Neural cell (in vitro differentiated cells): ENCODE measurements at regions not wholly inside any gene's neighbourhood (a gene's known extent, or its start where the extent isn't known, plus 50 kb on each side); places are given as distances from the start of the nearest gene placed in this dataset.

Experiments
- H2AFZ ChIP-seq: fragments of 200-600, 300-800 bp; sonication (generic), shearing (Covaris generic); 2 replicates; pipeline ENCODE4 v1.6.0; 2014; ENCODE audit warnings: low read depth, mild to moderate bottlenecking, antibody characterized with exemption, low read length, moderate library complexity
- H3F3A ChIP-seq: fragments of 200-600 bp; shearing (Covaris generic); 2 replicates; pipeline ENCODE4 v1.6.1; 2016; ENCODE audit warnings: mild to moderate bottlenecking, moderate library complexity, mixed read lengths, antibody characterized with exemption, low read length; ENCODE audit not compliant: insufficient read depth, poor library complexity, severe bottlenecking
- H3K27ac ChIP-seq: fragments of 200-600, 300-800 bp; sonication (generic), shearing (Covaris generic); 2 replicates; pipeline ENCODE4 v1.5.1; 2014; ENCODE audit warnings: mild to moderate bottlenecking, low read length, moderate library complexity
- H3K27me3 ChIP-seq: fragments of 300-800, 200-600 bp; sonication (generic), shearing (Covaris generic); 2 replicates; pipeline ENCODE4 v1.6.0; 2014; ENCODE audit warnings: mild to moderate bottlenecking, low read depth, low read length, moderate library complexity; ENCODE audit not compliant: insufficient read depth
- H3K36me3 ChIP-seq: fragments of 300-800, 200-600 bp; sonication (generic), shearing (Covaris generic); 2 replicates; pipeline ENCODE4 v1.5.1; 2014; ENCODE audit warnings: mild to moderate bottlenecking, antibody characterized with exemption, low read length, moderate library complexity; ENCODE audit not compliant: insufficient read depth
- H3K4me2 ChIP-seq: fragments of 300-800, 200-600 bp; sonication (generic), shearing (Covaris generic); 2 replicates; pipeline ENCODE4 v1.6.0; 2014; ENCODE audit warnings: mild to moderate bottlenecking, low read length
- H3K4me3 ChIP-seq: fragments of 300-800, 200-600 bp; sonication (generic), shearing (Covaris generic); 2 replicates; pipeline ENCODE4 v1.5.1; 2014; ENCODE audit warnings: mild to moderate bottlenecking, low read length, moderate library complexity
- H3K79me2 ChIP-seq: fragments of 200-600 bp; shearing (Covaris generic); replicated peaks from 2 replicates; pipeline ENCODE4 v1.6.0; 2014; ENCODE audit warnings: mild to moderate bottlenecking, low read length, moderate library complexity; ENCODE audit not compliant: insufficient read depth
- H3K9ac ChIP-seq: fragments of 300-800, 200-600 bp; sonication (generic), shearing (Covaris generic); 2 replicates; pipeline ENCODE4 v1.6.1; 2016; ENCODE audit warnings: mild to moderate bottlenecking, low read length, mixed read lengths
- H3K9me2 ChIP-seq: fragments of 200-600 bp; shearing (Covaris generic); 2 replicates; pipeline ENCODE4 v1.6.1; 2016; ENCODE audit warnings: mild to moderate bottlenecking, low read length, mixed read lengths; ENCODE audit not compliant: insufficient read depth
- H3K9me3 ChIP-seq: fragments of 200-600, 300-800 bp; sonication (generic), shearing (Covaris generic); 2 replicates; pipeline ENCODE4 v1.6.1; 2016; ENCODE audit warnings: mild to moderate bottlenecking, mixed run types, low read length, moderate library complexity, mixed read lengths
- H4K20me1 ChIP-seq: fragments of 200-600 bp; shearing (Covaris generic); 2 replicates; pipeline ENCODE4 v1.6.1; 2016; ENCODE audit warnings: mild to moderate bottlenecking, mixed run types; ENCODE audit not compliant: insufficient read depth
- CTCF ChIP-seq: fragments of 450-650 bp; IDR thresholded peaks from 2 replicates; pipeline ENCODE4 v1.5.1; 2014; ENCODE audit warnings: antibody characterized with exemption, mild to moderate bottlenecking, moderate library complexity; ENCODE audit not compliant: poor library complexity, severe bottlenecking
- EP300 ChIP-seq: fragments of 450-650 bp; conservative IDR thresholded peaks from 2 replicates; pipeline ENCODE4 v1.6.1; 2014; ENCODE audit warnings: antibody characterized with exemption, mild to moderate bottlenecking, moderate library complexity; ENCODE audit not compliant: poor library complexity, severe bottlenecking
- EZH2 ChIP-seq: fragments of 200-600, 300-800 bp; shearing (Covaris generic), sonication (generic); IDR thresholded peaks from 2 replicates; pipeline ENCODE4 v1.6.1; 2014; ENCODE audit warnings: antibody characterized with exemption, low read length, borderline replicate concordance, mild to moderate bottlenecking; ENCODE audit not compliant: insufficient read depth, poor library complexity, severe bottlenecking
- MXI1 ChIP-seq: fragments of 450-650 bp; conservative IDR thresholded peaks from 2 replicates; pipeline ENCODE4 v1.6.1; 2014; ENCODE audit warnings: antibody characterized with exemption, mild to moderate bottlenecking; ENCODE audit not compliant: poor library complexity, severe bottlenecking
- POLR2AphosphoS5 ChIP-seq: IDR thresholded peaks from 2 replicates; pipeline ENCODE4 v1.6.1; 2012
- RAD21 ChIP-seq: fragments of 450-650 bp; conservative IDR thresholded peaks from 2 replicates; pipeline ENCODE4 v1.6.1; 2014; ENCODE audit warnings: antibody characterized with exemption, mild to moderate bottlenecking, moderate library complexity
- REST ChIP-seq: IDR thresholded peaks from 2 replicates; pipeline ENCODE4 v1.6.1; 2012; ENCODE audit warnings: borderline replicate concordance
- SMC3 ChIP-seq: fragments of 450-650 bp; conservative IDR thresholded peaks from 2 replicates; pipeline ENCODE4 v1.6.1; 2014; ENCODE audit warnings: antibody characterized with exemption, mild to moderate bottlenecking, moderate library complexity; ENCODE audit not compliant: poor library complexity
- TAF1 ChIP-seq: IDR thresholded peaks from 2 replicates; pipeline ENCODE4 v1.6.1; 2012; ENCODE audit warnings: low read depth

- H3K79me2 ChIP-seq = no peaks in the 10 kb centered on the region
Measured at GRCh38 chr9:26034786-26035185, 356.5 kb upstream of the TUSC1 start.

GRCh38 chr9:26033336-26033735 is 355.1 kb upstream of the TUSC1 start:
- H3F3A ChIP-seq = no peaks in the 10 kb centered on the region
- H3K9ac ChIP-seq = no peak overlapping the region
- no peaks in the 10 kb centered on the region for H4K20me1 ChIP-seq
- H3K27me3 ChIP-seq = no peaks in the 10 kb centered on the region
- no peak overlapping the region for H2AFZ ChIP-seq
- H3K79me2 ChIP-seq = no peaks in the 10 kb centered on the region
- TF ChIP-seq EZH2 (no peak), POLR2AphosphoS5 (no peak), EP300 (no peak), RAD21 (no peak), REST (no peak), MXI1 (no peak)
- no peak overlapping the region for H3K4me3 ChIP-seq
- no peaks in the 10 kb centered on the region for H3K36me3 ChIP-seq
- H3K9me3 ChIP-seq = no peaks in the 10 kb centered on the region
- no peaks in the 10 kb centered on the region for H3K9me2 ChIP-seq
- H3K27ac ChIP-seq = no peak overlapping the region
- H3K4me2 ChIP-seq = no peak overlapping the region

More at GRCh38 chr9:26034786-26035185, 356.5 kb upstream of the TUSC1 start:
- no peaks in the 10 kb centered on the region for H3K9me3 ChIP-seq
- H3K27ac ChIP-seq = no peak overlapping the region
- H3K9me2 ChIP-seq = no peaks in the 10 kb centered on the region
- no peaks in the 10 kb centered on the region for H3F3A ChIP-seq
- no peak for TF ChIP-seq RAD21
- TF ChIP-seq SMC3 = no peak
- TF ChIP-seq TAF1 = no peak
- no peak for TF ChIP-seq REST
- TF ChIP-seq MXI1 = no peak
- no peak for TF ChIP-seq EP300
- TF ChIP-seq POLR2AphosphoS5 = no peak
- no peak for TF ChIP-seq EZH2
- TF ChIP-seq CTCF = no peak
- no peak overlapping the region for H3K4me3 ChIP-seq
- H3K9ac ChIP-seq = no peak overlapping the region
- no peaks in the 10 kb centered on the region for H3K36me3 ChIP-seq
- H3K27me3 ChIP-seq = no peaks in the 10 kb centered on the region
- H4K20me1 ChIP-seq = no peaks in the 10 kb centered on the region
- H2AFZ ChIP-seq = no peak overlapping the region
- no peak overlapping the region for H3K4me2 ChIP-seq
